Pancreas (tissue), 10 donors: ENCODE measurements at regions not wholly inside any gene's neighbourhood (a gene's known extent, or its start where the extent isn't known, plus 50 kb on each side); places are given as distances from the start of the nearest gene placed in this dataset.

ENCODE experiments used
- ATAC-seq, 4 donors: fragments of 200-7000 bp; cut with Tn5 transposase; one replicate each; pipeline versions ENCODE4 v1.8.0 to v1.9.1; 2020; ENCODE audit warnings: mild to moderate bottlenecking in 4 of 4, moderate library complexity in 4 of 4
- DNase-seq, 6 donors: peaks; one replicate each; pipeline ENCODE4 v3.0.0-alpha.2; 2020
- FAIRE-seq: peaks from 2 replicates; lab custom pipeline; 2012; peaks lifted over from hg19 to GRCh38; lab: Jason Lieb, UNC
- H3K27ac ChIP-seq, 4 donors: fragments of 200-600 bp; sonication (generic); 1 replicate in 3 of 4; 2 replicates in 1 of 4; pipeline versions ENCODE4 v1.5.0 to v1.8.0; 2020
- H3K27me3 ChIP-seq, 4 donors: fragments of 200-600 bp; one replicate each; pipeline ENCODE4 v1.8.0; 2021
- H3K36me3 ChIP-seq, 3 donors: fragments of 200-600 bp; sonication (generic) in 1 of 3; one replicate each; pipeline versions ENCODE4 v1.5.0 to v1.8.0; 2020 to 2021
- H3K4me1 ChIP-seq, 3 donors: fragments of 200-600 bp; one replicate each; pipeline ENCODE4 v1.8.0; 2021
- H3K4me3 ChIP-seq, 4 donors: fragments of 200-600 bp; sonication (generic) in 2 of 4; one replicate each; pipeline versions ENCODE4 v1.5.0 to v1.8.0; 2020 to 2021
- H3K9me3 ChIP-seq, 4 donors: fragments of 200-600 bp; one replicate each; pipeline ENCODE4 v1.8.0; 2021
- CTCF ChIP-seq, 4 donors: fragments of 200-600 bp; sonication (generic) in 3 of 4; IDR thresholded peaks; one replicate each; pipeline versions ENCODE4 v1.5.0 to v1.8.0; 2021; ENCODE audit warnings: antibody characterized with exemption in 4 of 4
- WGBS, 2 donors: extraction: QIAGEN DNeasy Blood & Tissue Kit; methylation state at CpG; one replicate each; pipeline ENCODE4 v1.1.7; 2013; 5-methylcytosine and 5-hydroxymethylcytosine counted together
- intact Hi-C, 3 donors: fragments of 100-400 bp; cut with DNase I; formaldehyde crosslinking; loops; one replicate each; pipeline versions ENCODE4 v1.11.1 to v1.14.2; 2022
- donor health status: healthy with polysubstance abuse.
- donor health status: DM: no; HTN: no; CAD: no; lungs with moderate emphysema.
- donor health status: DM: no; HTN: no; CAD: no.
- donor health status: control.
- donor health status: control.
- donor health status: Bipolar disorder and iron deficiency.
- donor health status: DM: yes; HTN: yes; CAD: no.
- donor health status: DM: no; HTN: no; CAD: no.
- donor health status: DM: no; HTN: no; CAD: no.
- donor health status: DM: yes; HTN: yes; CAD: no.

- 53 to 64% methylated on average over 3 of the region's 3 CpGs for WGBS, 2 donors
- no peaks in the 10 kb centered on the region for H3K9me3 ChIP-seq
- intact Hi-C loops: no loop called here
- no peaks in the 10 kb centered on the region for H3K27me3 ChIP-seq
- no peaks in the 10 kb centered on the region for H3K36me3 ChIP-seq
- H3K4me3 ChIP-seq: no peak overlapping the region
- no peak for TF ChIP-seq CTCF (IDR thresholded peaks at IDR 0.05)
- DNase-seq (no peak), ATAC-seq (no peak), FAIRE-seq (no peak)
- H3K27ac ChIP-seq: no peak overlapping the region
- no peaks in the 10 kb centered on the region for H3K4me1 ChIP-seq
Measured at GRCh38 chr11:39139581-39139980, 2319.9 kb downstream of the LRRC4C start.

GRCh38 chr11:39120890-39121289 is 2338.6 kb downstream of the LRRC4C start:
- intact Hi-C loops: no loop called here

GRCh38 chr11:39113606-39114005 is 2345.8 kb downstream of the LRRC4C start:
- no peaks in the 10 kb centered on the region for H3K36me3 ChIP-seq
- no peak for DNase-seq
- no peaks in the 10 kb centered on the region for H3K9me3 ChIP-seq
- no peak overlapping the region for H3K4me3 ChIP-seq
- no peaks in the 10 kb centered on the region for H3K27me3 ChIP-seq
- intact Hi-C loops: no loop called here
- ATAC-seq: no peak
- no peak for FAIRE-seq
- TF ChIP-seq CTCF (IDR thresholded peaks at IDR 0.05): no peak
- H3K27ac ChIP-seq: no peak overlapping the region
- H3K4me1 ChIP-seq: no peaks in the 10 kb centered on the region

More at GRCh38 chr11:39120890-39121289, 2338.6 kb downstream of the LRRC4C start:
- H3K4me1 ChIP-seq: no peaks in the 10 kb centered on the region
- no peaks in the 10 kb centered on the region for H3K9me3 ChIP-seq
- no peak for TF ChIP-seq CTCF (IDR thresholded peaks at IDR 0.05)
- no peaks in the 10 kb centered on the region for H3K36me3 ChIP-seq
- no peaks in the 10 kb centered on the region for H3K27me3 ChIP-seq
- peak in 1 of 6 donors; percentile 33 for DNase-seq
- ATAC-seq: no peak
- FAIRE-seq: no peak
- H3K4me3 ChIP-seq: no peak overlapping the region
- WGBS, 2 donors: 69 to 80% methylated on average over 5 of the region's 5 CpGs
- H3K27ac ChIP-seq: no peak overlapping the region

GRCh38 chr11:39102236-39102635 is 2357.2 kb downstream of the LRRC4C start:
- no peak for FAIRE-seq
- Histone ChIP-seq H3K27me3 (no peaks in the 10 kb centered on the region), H3K9me3 (no peaks in the 10 kb centered on the region), H3K36me3 (no peaks in the 10 kb centered on the region), H3K4me1 (no peaks in the 10 kb centered on the region), H3K4me3 (no peak overlapping the region), H3K27ac (no peak overlapping the region)
- no peak for DNase-seq
- WGBS, 2 donors: 63 to 71% methylated on average over 2 of the region's 2 CpGs
- TF ChIP-seq CTCF (IDR thresholded peaks at IDR 0.05): no peak
- no peak for ATAC-seq
- intact Hi-C loops: no loop called here

GRCh38 chr11:39078465-39078864 is 2381.0 kb downstream of the LRRC4C start:
- H3K4me1 ChIP-seq: no peaks in the 10 kb centered on the region
- no peaks in the 10 kb centered on the region for H3K27me3 ChIP-seq
- peaks cover 0 to 3% (median 0%) of the 10 kb centered on the region in 4 donors for H3K9me3 ChIP-seq
- no peaks in the 10 kb centered on the region for H3K36me3 ChIP-seq
- peak in 1 of 6 donors; percentile 46 for DNase-seq
- FAIRE-seq: no peak
- no peak for TF ChIP-seq CTCF (IDR thresholded peaks at IDR 0.05)
- 80 to 83% methylated on average over 13 of the region's 13 CpGs for WGBS, 2 donors
- no peak for ATAC-seq
- intact Hi-C loops: no loop called here
- H3K27ac ChIP-seq: no peak overlapping the region
- H3K4me3 ChIP-seq: no peak overlapping the region
